ENCODE measurements at regions not wholly inside any gene's neighbourhood (a gene's known extent, or its start where the extent isn't known, plus 50 kb on each side); places are given as distances from the start of the nearest gene placed in this dataset.
"Not testable (repeated sequence)": the region's sequence is repeated elsewhere in the genome, so short reads cannot be mapped to it uniquely, and the experiment has no call there.

- no peaks in the 10 kb centered on the region for H3K79me2 ChIP-seq
- no peak overlapping the region for H3K4me2 ChIP-seq
- no peaks in the 10 kb centered on the region for H4K20me1 ChIP-seq (ENCODE audit: insufficient read depth, poor library complexity, severe bottlenecking)
- DNase-seq (ENCODE audit: low spot score) = no peak
- no peaks in the 10 kb centered on the region for H3K9me3 ChIP-seq (ENCODE audit: low read depth)
- no peaks in the 10 kb centered on the region for H3K36me3 ChIP-seq (replicated peaks; ENCODE audit: insufficient read depth, low read depth)
- no peak overlapping the region for H3K27ac ChIP-seq
- H3K4me1 ChIP-seq (ENCODE audit: insufficient read depth) = no peaks in the 10 kb centered on the region
- WGBS (ENCODE audit: low lambda C conversion rate, missing lambda C conversion rate) = 86% methylated on average over 3 of the region's 3 CpGs
- no peaks in the 10 kb centered on the region for H3K27me3 ChIP-seq
- no peak for TF ChIP-seq EZH2 (IDR thresholded peaks at IDR 0.05; ENCODE audit: borderline replicate concordance)
- no peaks in the 10 kb centered on the region for H3K9me2 ChIP-seq (replicated peaks; ENCODE audit: insufficient read depth)
- H3K4me3 ChIP-seq = no peak overlapping the region
- no peak overlapping the region for H2AFZ ChIP-seq
Measured at GRCh38 chr17:70716551-70716950, 547.2 kb downstream of the KCNJ2 start.

- no peak overlapping the region for H3K27ac ChIP-seq
Measured at GRCh38 chr17:70717042-70717441, 547.7 kb downstream of the KCNJ2 start.

GRCh38 chr17:70736375-70736957, 567.1 kb downstream of the KCNJ2 start:
- Histone ChIP-seq H3K27me3 (peaks cover 5% of the 10 kb centered on the region), H3K79me2 (no peaks in the 10 kb centered on the region), H3K9me3 (ENCODE audit: low read depth) (no peaks in the 10 kb centered on the region), H2AFZ (no peak overlapping the region), H3K27ac (no peak overlapping the region), H3K4me1 (ENCODE audit: insufficient read depth) (no peaks in the 10 kb centered on the region), H3K36me3 (replicated peaks; ENCODE audit: insufficient read depth, low read depth) (no peaks in the 10 kb centered on the region), H4K20me1 (ENCODE audit: insufficient read depth, poor library complexity, severe bottlenecking) (no peaks in the 10 kb centered on the region), H3K4me3 (no peak overlapping the region), H3K9me2 (replicated peaks; ENCODE audit: insufficient read depth) (no peaks in the 10 kb centered on the region), H3K4me2 (no peak overlapping the region)
- no peak for DNase-seq (ENCODE audit: low spot score)
- TF ChIP-seq EZH2 (IDR thresholded peaks at IDR 0.05; ENCODE audit: borderline replicate concordance) (no peak), CTCF (IDR thresholded peaks at IDR 0.05; ENCODE audit: poor library complexity) (no peak), EZH2phosphoT487 (IDR thresholded peaks at IDR 0.05; ENCODE audit: low read depth, severe bottlenecking, unreplicated experiment) (no peak)
- WGBS (ENCODE audit: low lambda C conversion rate, missing lambda C conversion rate) = 81% methylated on average over 4 of the region's 4 CpGs

More at GRCh38 chr17:70717042-70717441, 547.7 kb downstream of the KCNJ2 start:
- Histone ChIP-seq H2AFZ (no peak overlapping the region), H3K27me3 (no peaks in the 10 kb centered on the region), H3K9me2 (replicated peaks; ENCODE audit: insufficient read depth) (no peaks in the 10 kb centered on the region), H3K4me2 (no peak overlapping the region), H3K4me3 (no peak overlapping the region), H3K4me1 (ENCODE audit: insufficient read depth) (no peaks in the 10 kb centered on the region), H3K36me3 (replicated peaks; ENCODE audit: insufficient read depth, low read depth) (no peaks in the 10 kb centered on the region), H3K9me3 (ENCODE audit: low read depth) (no peaks in the 10 kb centered on the region), H4K20me1 (ENCODE audit: insufficient read depth, poor library complexity, severe bottlenecking) (no peaks in the 10 kb centered on the region), H3K79me2 (no peaks in the 10 kb centered on the region)
- no peak for DNase-seq (ENCODE audit: low spot score)
- TF ChIP-seq CTCF (IDR thresholded peaks at IDR 0.05; ENCODE audit: poor library complexity) = no peak
- WGBS (ENCODE audit: low lambda C conversion rate, missing lambda C conversion rate) = 85% methylated on average over 1 of the region's 1 CpG

- H2AFZ ChIP-seq = no peak overlapping the region
- H3K79me2 ChIP-seq = no peaks in the 10 kb centered on the region
- no peak overlapping the region for H3K4me3 ChIP-seq
- no peak for TF ChIP-seq EZH2 (IDR thresholded peaks at IDR 0.05; ENCODE audit: borderline replicate concordance)
- no peak for TF ChIP-seq CTCF (IDR thresholded peaks at IDR 0.05; ENCODE audit: poor library complexity)
- TF ChIP-seq EZH2phosphoT487 (IDR thresholded peaks at IDR 0.05; ENCODE audit: low read depth, severe bottlenecking, unreplicated experiment) = no peak
- no peaks in the 10 kb centered on the region for H3K4me1 ChIP-seq (ENCODE audit: insufficient read depth)
- H3K27me3 ChIP-seq = peaks cover 4% of the 10 kb centered on the region
- H3K36me3 ChIP-seq (replicated peaks; ENCODE audit: insufficient read depth, low read depth) = no peaks in the 10 kb centered on the region
- 67% methylated on average over 2 of the region's 2 CpGs for WGBS (ENCODE audit: low lambda C conversion rate, missing lambda C conversion rate)
- H4K20me1 ChIP-seq (ENCODE audit: insufficient read depth, poor library complexity, severe bottlenecking) = no peaks in the 10 kb centered on the region
- no peaks in the 10 kb centered on the region for H3K9me2 ChIP-seq (replicated peaks; ENCODE audit: insufficient read depth)
- no peak for DNase-seq (ENCODE audit: low spot score)
- H3K9me3 ChIP-seq (ENCODE audit: low read depth) = no peaks in the 10 kb centered on the region
- no peak overlapping the region for H3K27ac ChIP-seq
- no peak overlapping the region for H3K4me2 ChIP-seq
Measured at GRCh38 chr17:70739065-70739464, 569.7 kb downstream of the KCNJ2 start.

- not testable (repeated sequence) for H3K4me2 ChIP-seq; H3K4me1 ChIP-seq (ENCODE audit: insufficient read depth); H4K20me1 ChIP-seq (ENCODE audit: insufficient read depth, poor library complexity, severe bottlenecking); H3K79me2 ChIP-seq; H3K9me3 ChIP-seq (ENCODE audit: low read depth); H3K27me3 ChIP-seq; H3K36me3 ChIP-seq (replicated peaks; ENCODE audit: insufficient read depth, low read depth); DNase-seq (ENCODE audit: low spot score); H3K4me3 ChIP-seq; H2AFZ ChIP-seq; H3K9me2 ChIP-seq (replicated peaks; ENCODE audit: insufficient read depth); H3K27ac ChIP-seq
- WGBS (ENCODE audit: low lambda C conversion rate, missing lambda C conversion rate) = 100% methylated on average over 1 of the region's 1 CpG
Measured at GRCh38 chr17:70746574-70746973, 577.2 kb downstream of the KCNJ2 start.

Data from hepatocyte (in vitro differentiated cells).